HG02678 (cell line): ENCODE measurements at regions not wholly inside any gene's neighbourhood (a gene's known extent, or its start where the extent isn't known, plus 50 kb on each side); places are given as distances from the start of the nearest gene placed in this dataset.
A peak's percentile ranks its signal among the peaks of the same experiment; 100 is the strongest.

Experiments
- ATAC-seq: cut with Tn5 transposase; IDR thresholded peaks from one replicate; pipeline ENCODE4 v1.9.1; 2021; ENCODE audit warnings: mild to moderate bottlenecking, moderate library complexity; ENCODE audit not compliant: unreplicated experiment

DNA sequence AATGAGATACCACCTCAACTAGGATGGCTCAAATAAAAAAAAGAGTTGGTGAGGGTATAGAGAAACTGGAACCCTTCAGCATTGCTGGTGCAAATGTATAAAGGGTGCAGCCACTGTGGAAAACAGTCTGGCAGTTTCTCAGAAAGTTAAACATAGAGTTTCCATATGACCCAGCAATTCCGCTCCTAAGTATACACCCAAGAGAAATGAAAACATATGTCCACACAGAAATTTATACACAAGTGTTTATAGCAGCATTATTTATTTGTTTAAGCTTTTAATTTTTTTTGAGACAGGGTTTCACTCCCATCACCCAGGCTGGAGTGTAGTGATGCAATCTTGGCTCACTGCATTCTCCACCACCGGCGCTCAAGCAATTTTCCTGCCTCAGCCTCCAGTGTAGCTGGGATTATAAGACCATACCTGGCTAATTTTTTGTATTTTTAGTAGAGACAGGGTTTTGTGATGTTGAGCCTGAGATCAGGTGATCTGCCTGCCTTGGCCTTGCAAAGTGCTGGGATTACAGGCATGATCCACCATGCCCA is 118.2 kb upstream of the KIF5B start:
- ATAC-seq, result no peak

DNA sequence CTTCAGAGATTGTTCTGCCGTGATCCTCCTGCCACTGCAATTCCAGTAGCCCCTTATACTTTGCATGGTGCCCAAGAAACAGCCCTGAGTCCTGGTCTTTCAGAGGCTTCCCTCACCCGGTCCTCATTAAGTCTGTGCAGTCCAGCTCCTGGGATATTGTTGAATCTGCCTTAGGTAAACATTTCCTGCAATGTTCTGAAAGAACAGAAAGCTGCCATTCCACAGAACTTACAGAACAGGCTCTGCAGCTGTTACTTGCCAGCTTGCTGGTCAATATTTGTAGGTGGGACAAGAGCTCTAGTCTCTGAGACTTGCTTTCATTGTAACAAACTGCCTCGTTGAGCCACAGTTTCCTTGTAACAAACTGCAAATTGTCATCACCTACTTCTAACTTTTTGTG is 115.0 kb upstream of the KIF5B start:
- no peak for ATAC-seq

DNA sequence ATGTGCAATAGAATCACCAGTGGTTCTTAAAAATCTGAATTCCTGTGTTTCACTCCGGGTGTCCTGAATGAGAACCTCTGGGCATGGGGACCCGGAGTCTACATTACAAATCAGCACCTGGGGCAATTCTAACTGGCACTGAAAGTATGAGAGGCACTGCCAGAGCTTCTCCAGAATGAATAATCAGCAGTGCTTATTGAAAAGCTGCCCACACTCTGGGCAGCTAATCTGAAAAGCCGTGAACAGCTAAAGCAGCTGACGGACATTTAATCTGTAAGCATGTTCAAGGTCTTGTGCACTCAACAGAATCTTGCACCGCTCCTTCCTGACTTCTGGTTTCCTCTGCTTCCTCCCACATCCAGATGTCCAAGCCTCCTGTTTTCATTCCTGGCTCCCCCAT is 113.3 kb upstream of the KIF5B start:
- no peak for ATAC-seq

DNA sequence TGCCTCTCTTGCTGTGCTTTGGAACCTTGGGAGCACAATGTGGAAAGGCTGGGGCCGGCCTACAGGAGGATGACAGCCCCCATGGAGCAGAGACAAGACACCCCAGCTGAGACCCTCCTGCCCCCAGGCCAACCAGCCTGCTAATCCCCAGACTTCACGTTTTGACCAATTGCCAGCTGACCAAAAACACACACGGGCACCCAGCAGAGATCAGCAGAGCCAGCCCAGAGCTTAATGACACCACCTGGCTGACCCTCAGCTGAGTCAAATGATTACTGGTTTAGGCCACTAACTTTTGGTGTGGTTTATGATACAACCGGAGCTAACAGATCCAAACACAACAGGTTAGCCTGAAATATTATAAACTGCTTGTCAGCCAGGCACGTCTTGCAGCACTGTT is 111.2 kb upstream of the KIF5B start:
- ATAC-seq, result no peak

DNA sequence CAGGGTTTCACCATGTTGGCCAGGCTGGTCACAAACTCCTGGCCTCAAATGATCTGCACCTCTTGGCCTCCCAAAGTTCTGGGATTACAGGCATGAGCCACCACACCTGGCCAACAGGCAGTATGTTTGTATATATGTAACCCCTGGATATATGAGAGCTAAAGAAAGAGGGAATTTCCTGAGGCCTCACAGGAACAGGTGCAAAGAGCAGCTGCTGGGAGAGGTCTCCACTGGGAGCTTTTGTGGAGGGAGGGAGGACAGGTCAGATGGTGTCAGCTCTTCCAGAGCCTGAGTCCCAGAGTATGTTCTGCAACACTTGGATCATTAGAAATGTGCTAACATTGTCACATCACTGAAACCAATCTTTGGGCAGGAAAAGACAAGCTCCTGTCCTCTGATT is 110.1 kb upstream of the KIF5B start:
- ATAC-seq, result no peak

DNA sequence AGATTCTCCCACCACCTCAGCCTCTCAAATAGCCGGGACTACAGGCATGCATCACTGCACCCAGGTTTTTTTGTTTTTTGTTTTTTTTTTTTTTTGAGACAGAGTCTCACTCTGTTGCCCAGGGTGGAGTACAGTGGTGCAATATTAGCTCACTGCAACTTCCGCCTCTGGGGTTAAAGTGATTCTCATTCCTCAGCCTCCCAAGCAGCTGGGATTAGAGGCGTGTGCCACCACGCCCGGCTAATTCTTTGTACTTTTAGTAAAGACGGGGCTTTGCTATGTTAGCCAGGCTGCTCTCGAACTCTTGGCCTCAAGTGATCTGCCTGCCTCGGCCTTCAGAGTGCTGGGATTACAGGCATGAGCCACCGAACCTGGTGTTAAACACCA is 107.5 kb upstream of the KIF5B start:
- no peak for ATAC-seq

DNA sequence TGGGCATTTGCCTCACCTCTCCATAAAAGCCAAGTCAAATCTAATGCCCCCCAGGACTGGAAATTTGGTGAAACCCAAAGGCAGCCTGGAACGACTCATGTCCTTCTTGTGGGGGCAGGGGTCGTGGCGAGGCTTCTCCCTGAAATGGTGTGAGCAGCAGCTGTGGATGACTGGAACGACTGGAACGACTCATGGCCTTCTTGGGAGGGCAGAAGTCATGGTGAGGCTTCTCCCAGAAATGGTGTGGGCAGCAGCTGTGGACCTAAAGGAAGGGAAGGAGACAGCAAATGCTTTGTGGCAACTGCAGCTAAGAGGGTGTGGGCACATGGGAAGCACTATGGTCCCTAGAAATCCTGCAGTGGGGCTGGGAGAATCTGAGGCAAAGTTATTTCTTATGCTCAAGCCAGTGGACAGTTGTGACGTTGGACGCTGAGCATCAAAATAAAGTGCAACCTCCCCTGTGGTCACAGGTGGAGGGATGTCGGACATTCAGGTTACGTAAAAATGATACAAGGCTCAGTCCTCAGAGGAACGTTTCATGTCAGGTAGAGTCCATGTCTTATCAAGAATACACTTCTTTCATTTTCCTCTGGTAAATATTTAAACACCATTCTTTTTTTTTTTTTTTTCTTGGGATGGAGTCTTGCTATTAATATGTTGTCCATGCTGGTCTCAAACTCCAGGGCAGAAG is 107.0 kb upstream of the KIF5B start:
- ATAC-seq, result no peak

DNA sequence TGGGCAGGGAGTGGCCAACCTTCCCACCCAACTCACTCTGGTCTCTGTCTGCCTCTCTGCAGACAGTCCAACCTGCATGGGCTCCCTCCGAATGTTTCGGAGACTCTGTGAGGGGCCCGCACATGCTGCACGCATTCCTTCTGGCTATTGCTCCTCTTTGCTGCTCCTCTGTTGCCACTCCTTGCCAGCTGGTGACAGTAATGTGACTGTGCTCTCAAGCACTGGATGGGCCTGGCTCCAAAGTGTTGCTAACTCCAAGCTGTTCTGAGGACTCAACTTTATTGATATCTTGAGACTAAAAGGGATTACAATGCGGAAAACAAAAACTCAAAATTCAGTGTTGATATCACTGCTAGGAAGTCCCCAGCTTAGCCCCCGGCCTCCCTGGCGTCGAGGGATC is 105.4 kb upstream of the KIF5B start:
- no peak for ATAC-seq

DNA sequence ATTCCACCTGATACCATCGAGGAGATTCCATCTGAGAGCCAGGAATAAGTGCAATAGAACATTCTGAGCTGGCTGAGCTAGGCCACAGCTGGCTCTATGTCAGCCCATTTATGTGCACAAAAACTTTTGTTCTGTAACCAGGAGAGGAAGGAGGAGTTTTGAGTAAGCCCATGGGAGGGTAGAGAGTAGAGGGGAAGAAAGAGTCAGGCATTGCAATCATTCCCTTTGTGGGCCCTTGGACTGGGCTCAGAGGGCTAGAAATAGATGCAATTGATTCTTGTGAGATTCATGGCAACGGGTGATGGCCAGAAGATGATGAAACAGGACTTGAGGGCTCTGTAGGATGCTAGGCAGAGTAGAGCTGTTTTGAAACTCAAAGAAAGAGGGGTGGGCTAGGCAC is 104.6 kb upstream of the KIF5B start:
- ATAC-seq, result no peak

DNA sequence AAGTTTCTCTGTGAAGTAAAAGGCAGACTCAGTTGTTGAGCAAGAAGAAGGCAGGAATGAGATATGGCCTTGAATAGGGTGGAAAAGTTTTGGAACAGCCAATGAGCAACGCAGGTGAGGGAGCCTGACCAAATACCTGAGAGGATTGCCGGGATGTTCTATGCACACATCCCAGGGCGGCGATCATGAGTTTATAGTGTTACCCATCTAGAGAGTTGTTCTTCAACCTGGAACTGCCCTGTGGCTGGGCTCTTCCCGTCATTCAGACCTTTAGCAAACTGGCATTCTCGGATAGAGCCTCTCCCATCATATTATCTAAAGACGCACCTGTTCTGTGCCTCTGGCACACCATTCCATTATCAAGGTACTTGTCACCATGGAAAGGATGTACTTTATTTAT is 103.0 kb upstream of the KIF5B start:
- ATAC-seq, result no peak

DNA sequence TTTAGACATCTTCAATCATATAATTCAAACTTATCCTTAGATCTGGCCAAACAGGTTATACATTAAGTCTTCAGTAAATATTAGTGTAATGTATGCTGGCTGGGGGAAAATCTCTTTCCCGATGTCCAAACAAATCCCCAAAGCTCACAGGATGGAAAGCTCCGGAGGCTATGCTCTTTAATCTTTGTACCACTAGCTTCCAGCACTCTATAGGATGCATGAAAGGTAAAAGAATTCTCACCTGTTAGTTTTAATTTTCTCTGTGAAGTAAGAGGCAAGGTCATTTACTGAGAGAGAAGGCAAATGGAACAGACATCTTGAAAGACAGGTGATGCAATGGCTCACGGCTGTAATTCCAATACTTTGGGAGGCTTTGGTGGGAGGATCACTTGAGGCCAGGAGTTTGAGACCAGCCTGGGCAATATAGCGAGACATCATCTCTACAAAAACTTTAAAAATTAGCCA is 99.8 kb upstream of the KIF5B start:
- no peak for ATAC-seq

DNA sequence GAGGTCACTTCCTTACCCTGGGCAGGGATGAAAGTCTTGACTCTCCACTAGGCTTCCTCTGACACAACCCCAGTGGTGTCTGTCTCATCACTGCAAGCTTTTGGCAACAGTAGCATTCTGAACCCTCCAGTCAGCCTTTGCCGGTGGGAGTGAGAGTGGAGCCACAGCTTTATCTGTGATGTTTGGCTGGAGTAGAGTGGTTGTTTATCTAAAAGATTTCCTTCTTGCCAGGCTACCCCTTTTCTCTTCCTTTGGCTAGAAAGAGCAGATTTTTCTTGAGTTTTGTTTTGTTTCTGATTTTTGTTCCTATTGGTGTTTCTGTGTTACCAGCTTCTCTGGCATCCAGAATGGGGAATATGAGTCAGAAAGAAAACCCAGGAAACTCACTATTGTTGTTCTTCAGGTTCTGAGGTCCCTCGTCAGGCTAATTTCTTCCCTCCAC is 98.9 kb upstream of the KIF5B start:
- no peak for ATAC-seq

DNA sequence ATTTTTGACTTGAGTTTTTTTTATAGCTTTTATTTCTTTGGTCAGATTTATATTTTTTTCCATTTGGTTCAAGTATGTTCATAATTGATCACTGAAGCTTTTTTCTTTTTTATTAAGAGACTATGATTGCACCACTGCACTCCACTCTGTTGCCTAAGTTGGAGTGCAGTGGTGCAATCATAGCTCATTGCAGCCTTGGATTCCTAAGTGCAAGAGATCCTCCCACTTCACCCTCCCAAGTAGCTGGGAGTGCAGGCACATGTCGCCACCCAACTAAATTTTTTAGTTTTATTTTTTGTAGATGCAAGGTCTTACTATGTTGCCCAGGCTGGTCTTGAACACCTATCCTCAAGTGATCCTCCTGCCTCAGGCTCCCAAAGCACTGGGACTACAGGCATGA is 97.7 kb upstream of the KIF5B start:
- ATAC-seq, result no peak

DNA sequence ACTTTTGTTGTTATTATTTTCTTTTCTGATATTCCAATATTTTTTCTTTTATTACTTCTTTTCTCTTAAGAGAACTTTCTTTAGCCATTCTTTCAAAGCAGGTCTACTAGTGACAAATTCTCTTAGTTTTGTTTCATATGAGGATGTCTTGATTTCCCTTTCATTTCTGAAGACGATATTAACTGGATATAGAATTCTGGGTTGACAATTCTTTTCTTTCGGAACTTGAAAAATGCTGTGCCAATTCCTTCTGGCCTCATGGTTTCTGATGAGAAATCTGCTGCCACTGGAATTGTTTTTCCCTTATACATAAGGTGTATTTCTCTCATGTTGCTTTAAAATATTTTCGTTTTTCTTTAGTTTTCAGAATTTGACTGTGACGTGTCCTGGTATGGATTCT is 97.0 kb upstream of the KIF5B start:
- no peak for ATAC-seq

DNA sequence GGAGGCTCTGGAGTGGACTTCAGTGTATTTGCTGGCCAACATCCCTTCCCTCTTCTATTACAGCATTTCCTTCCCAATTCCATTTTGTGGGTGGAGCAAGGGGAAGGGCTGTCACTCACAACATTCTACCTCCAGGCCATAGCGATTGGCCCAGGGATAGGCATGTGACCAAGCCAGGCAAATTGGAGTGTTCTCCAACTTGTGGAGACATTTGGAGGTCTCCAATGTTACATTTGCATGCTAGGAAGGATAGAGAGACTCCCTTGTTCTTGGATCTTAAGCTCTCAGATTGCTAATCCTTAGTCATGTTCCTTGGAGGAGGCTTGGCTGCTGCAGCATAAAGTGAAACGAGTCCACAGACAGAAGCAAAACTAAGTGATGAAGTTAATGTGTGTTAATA is 95.6 kb upstream of the KIF5B start:
- no peak for ATAC-seq

DNA sequence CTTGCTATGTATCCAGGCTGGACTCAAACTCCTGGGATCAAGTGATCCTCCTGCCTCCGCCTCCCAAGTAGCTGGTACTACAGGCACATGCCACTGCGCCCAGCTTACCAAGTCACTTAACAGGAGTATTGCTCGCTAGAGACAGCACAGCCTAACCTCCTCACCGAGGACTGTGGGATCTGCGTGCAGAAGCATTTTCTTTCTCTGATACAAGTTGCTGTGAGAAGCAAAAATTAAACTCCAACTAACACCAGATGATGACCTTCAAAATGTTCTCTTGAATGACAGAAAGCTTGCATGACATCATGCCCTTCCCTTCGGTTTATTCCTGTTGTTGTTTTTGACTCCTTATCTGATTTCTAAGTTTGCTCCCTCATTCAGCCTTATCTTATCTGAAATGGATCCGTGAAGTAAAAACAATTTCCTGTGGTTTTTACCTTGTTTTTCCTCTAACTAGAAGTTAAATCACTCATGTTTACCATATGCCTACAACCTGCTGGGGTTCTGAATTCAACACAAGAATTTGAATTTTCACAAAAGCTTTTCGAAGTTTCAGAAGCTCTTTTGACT is 94.4 kb upstream of the KIF5B start:
- no peak for ATAC-seq

DNA sequence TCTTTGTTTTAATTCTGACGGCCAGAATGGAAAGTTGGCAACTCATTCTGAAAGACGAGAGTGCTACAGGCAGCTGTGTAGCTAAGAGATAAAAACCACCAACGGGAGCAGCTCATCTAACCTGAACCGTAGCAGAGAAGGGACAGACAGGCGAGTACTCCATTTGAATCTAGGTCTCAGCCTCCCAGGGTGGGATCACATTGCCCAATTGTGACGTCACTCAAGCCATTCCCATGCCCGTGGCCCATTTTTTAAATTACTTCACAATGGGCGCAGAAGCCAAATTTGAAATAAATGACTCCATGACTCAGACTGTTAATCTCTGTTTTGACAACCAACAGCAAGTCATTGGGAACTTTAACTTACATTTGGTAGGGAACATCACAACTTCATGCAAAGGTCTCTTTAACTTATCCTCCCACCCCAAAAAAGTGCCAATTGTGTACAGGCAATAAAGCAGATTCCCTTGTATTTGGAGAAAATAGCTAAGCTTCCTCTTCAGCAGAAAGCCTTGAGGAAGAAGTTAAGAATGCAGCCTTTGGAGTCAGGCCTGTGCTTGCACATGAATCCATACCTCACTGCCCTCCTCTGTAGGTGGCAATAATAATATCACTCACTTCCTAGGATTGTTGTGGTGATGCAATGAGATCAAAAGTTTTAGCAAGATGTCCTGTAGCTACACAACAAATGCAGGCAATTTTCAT is 93.2 kb upstream of the KIF5B start:
- peak; percentile 95 for ATAC-seq

DNA sequence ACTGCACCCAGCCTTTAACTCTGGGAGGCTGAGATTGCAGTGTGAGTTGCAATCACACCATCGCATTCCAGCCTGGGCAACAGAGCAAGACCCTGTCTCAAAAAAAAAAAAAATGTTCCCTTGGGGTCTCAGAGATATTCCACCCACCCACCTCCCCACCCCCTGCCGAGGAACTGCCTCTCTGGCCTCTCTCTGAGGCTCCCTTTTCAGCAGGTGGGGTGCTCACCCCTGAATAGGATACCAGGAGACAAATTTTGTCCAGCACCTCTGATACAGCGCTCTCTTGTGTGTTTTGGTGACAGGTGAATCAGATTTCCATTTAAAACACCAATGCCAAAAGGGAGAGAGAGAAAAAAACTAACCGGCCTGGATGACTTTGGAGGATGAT is 92.6 kb upstream of the KIF5B start:
- ATAC-seq, result no peak

DNA sequence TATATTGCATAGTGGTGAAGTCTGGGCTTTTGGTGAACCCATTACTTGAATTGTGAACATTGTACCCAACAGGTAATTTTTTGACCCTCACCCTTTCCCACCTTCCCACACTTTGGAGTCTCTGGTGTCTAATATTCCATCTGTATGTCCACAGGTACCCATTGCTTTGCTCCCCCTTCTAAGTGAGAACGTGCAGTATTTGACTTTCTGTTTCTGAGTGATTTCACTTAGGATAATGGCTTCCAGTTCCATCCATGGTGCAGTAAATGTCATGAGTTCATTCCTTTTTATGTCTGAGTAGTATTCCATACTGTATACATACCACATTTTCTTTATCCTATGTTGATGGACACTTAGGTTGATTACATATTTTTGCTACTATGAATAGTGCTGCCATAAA is 91.5 kb upstream of the KIF5B start:
- no peak for ATAC-seq

DNA sequence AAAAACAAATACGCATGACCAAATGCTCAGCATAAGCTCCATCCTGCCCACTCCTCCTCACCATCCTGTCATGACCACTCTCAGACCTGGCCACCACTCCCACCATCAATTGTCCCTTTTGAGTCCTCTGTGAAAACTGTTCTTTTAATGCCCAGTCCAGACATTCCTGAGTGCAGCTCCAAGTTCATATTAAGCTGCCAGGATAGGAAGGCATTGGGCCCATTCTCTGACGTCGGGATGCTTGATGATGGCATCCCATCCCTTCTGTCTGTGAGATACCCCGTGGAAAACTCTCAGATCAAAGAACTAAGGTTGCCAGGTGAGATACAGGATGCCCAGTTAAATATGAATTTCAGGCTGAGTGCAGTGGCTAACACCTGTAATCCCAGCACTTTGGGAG is 89.9 kb upstream of the KIF5B start:
- ATAC-seq, result no peak

DNA sequence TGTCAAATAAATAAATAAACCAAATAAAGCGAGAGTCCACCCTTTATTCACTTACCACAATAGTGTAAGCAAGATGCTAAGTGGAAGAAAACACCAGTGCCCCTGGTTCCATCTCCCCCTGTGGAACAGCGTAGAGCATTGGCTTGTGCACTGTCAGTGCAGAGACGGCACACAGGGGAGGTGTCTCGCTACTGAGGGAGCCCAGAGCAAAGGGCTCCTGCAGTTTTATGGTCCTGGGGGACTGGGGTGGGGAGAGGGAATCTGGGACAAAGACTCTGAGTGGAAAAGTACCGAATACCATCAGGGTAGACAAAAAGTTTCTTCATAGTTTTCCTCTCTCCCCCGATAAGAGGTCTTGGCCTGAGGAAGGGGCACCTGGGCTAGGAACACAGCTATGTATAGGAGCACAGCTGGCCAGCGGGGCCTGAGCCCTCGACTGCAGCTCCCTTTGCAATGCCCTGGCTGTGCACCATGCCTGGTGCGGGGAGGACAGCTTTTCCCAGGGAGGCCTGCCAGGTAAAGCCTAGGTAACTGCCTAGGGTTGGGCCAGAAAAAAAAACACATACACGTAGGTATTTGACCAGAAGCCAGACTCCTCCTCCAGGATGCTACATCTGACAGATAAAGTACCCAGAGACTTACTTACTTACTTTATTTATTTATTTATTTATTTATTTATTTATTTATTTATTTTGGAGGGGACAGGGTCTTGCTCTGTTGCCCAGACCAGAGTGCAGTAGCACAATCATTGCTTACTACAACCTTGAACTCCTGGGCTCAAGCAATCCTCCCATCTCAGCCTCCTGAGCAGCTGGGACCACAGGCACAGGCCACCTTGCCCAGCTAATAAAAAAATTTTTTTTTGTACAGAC is 88.8 kb upstream of the KIF5B start:
- ATAC-seq, result no peak
